ENCODE measurements at regions not wholly inside any gene's neighbourhood (a gene's known extent, or its start where the extent isn't known, plus 50 kb on each side); places are given as distances from the start of the nearest gene placed in this dataset.

- in situ Hi-C loops (cut with HindIII; ENCODE audit: low pct_unique_long_range_greater_than_20kb, low sequenced_read_pairs), result no loop called here
- no peak for TF ChIP-seq JUND (IDR thresholded peaks at IDR 0.05; ENCODE audit: low read depth)
- no peak for DNase-seq (ENCODE audit: low read depth in 1 of 2, low spot score in 1 of 2)
Observed at GRCh38 chr14:85421186-85421877, 108.6 kb upstream of the FLRT2 start.

DNA sequence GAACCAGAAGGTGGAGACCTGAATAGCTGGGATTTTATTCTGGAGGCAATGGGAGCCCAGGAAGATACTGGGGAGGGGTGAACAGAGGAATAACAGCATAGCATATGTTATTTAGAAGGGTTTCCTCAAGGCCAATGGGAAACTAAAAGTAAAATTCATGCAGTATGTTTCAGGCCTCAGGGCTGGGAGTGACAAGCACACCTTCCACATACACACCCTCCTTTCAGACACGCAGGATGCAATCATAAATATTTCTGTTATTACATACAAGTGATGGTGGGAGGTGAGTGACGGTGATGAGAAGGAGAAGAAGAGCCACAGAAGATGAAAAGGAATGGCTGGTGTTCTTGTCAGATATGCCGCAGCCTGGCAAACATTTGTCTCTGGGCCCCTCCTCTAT, 106.1 kb upstream of the FLRT2 start:
- in situ Hi-C loops (cut with HindIII; ENCODE audit: low pct_unique_long_range_greater_than_20kb, low sequenced_read_pairs), result no loop called here
- TF ChIP-seq JUND (IDR thresholded peaks at IDR 0.05; ENCODE audit: low read depth), result no peak
- DNase-seq (ENCODE audit: low read depth in 1 of 2, low spot score in 1 of 2), result no peak

DNA sequence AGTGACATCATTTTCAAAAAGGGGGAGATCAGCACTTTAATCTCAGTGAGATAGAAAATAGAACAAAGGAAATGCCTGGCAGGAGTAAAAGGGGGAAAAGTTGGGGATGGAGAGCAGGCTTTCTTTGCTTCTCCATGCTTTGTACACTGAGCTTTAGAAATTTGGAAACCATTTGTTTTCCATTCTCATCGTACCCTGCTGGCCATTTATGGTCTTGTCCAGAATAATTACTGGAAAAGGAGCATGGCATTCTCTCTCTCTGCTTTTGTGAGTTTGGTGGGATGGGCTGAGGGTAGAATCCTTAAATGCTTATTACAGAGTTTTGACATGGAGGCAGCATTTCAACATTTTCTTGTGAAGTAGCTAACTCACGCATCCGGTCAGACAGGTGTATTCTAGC, 104.4 kb upstream of the FLRT2 start:
- peak in 1 of 2 experiments; percentile 46 for DNase-seq (ENCODE audit: low read depth in 1 of 2, low spot score in 1 of 2)
- in situ Hi-C loops (cut with HindIII; ENCODE audit: low pct_unique_long_range_greater_than_20kb, low sequenced_read_pairs), result no loop called here
- TF ChIP-seq JUND (IDR thresholded peaks at IDR 0.05; ENCODE audit: low read depth), result no peak

- no peak for TF ChIP-seq JUND (IDR thresholded peaks at IDR 0.05; ENCODE audit: low read depth)
- DNase-seq (ENCODE audit: low read depth in 1 of 2, low spot score in 1 of 2), result no peak
- in situ Hi-C loops (cut with HindIII; ENCODE audit: low pct_unique_long_range_greater_than_20kb, low sequenced_read_pairs), result no loop called here
Observed at GRCh38 chr14:85426068-85426935, 103.6 kb upstream of the FLRT2 start.

GRCh38 chr14:85428926-85429325, 101.0 kb upstream of the FLRT2 start:
- in situ Hi-C loops (cut with HindIII; ENCODE audit: low pct_unique_long_range_greater_than_20kb, low sequenced_read_pairs), result no loop called here
- DNase-seq (ENCODE audit: low read depth in 1 of 2, low spot score in 1 of 2), result no peak
- no peak for TF ChIP-seq JUND (IDR thresholded peaks at IDR 0.05; ENCODE audit: low read depth)

DNA sequence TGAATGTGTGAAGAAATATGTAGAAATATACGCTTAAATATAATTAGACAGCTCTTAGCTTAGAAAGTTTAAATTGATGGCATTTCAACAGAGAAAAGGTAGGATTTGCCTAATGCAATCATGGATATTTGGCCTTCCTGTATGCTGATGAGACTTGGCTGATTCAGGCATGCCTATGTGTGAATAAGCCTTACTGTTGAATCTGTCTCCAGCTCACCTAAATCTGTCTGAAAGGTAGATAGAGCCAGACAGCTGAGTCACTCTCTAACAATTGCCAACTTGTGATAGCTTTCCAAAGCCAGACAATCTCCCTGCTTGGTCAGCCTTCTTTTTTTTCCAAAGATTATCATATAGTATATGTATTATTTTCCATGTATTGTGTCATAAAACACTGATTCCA, 92.8 kb upstream of the FLRT2 start:
- TF ChIP-seq JUND (IDR thresholded peaks at IDR 0.05; ENCODE audit: low read depth), result no peak
- in situ Hi-C loops (cut with HindIII; ENCODE audit: low pct_unique_long_range_greater_than_20kb, low sequenced_read_pairs), result no loop called here

DNA sequence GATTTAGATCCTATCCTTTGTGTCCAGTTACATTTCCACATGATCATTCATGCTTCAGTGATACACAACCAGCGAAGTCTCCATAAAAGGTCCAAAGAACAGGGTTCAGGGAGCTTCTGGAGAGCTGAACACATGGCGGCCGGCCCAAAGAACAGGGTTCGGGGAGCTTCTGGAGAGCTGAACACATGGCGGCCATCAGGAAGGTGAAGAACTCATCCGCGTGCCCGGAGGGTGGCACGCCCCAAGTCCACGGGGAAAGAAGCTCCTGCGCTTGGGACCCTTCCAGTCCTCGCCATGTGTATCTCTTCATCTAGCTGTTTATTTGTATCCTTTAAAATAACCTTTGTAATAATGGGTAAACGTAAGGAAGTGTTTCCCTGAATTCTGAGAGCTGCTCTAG, 91.9 kb upstream of the FLRT2 start:
- TF ChIP-seq JUND (IDR thresholded peaks at IDR 0.05; ENCODE audit: low read depth), result no peak
- DNase-seq (ENCODE audit: low read depth in 1 of 2, low spot score in 1 of 2), result peak in 1 of 2 experiments; percentile 32
- in situ Hi-C loops (cut with HindIII; ENCODE audit: low pct_unique_long_range_greater_than_20kb, low sequenced_read_pairs), result no loop called here

More for the DNA sequence above, 92.8 kb upstream of the FLRT2 start:
- no peak for DNase-seq (ENCODE audit: low read depth in 1 of 2, low spot score in 1 of 2)

GRCh38 chr14:85438481-85438942, 91.4 kb upstream of the FLRT2 start:
- in situ Hi-C loops (cut with HindIII; ENCODE audit: low pct_unique_long_range_greater_than_20kb, low sequenced_read_pairs), result no loop called here
- no peak for TF ChIP-seq JUND (IDR thresholded peaks at IDR 0.05; ENCODE audit: low read depth)
- DNase-seq (ENCODE audit: low read depth in 1 of 2, low spot score in 1 of 2), result no peak

DNA sequence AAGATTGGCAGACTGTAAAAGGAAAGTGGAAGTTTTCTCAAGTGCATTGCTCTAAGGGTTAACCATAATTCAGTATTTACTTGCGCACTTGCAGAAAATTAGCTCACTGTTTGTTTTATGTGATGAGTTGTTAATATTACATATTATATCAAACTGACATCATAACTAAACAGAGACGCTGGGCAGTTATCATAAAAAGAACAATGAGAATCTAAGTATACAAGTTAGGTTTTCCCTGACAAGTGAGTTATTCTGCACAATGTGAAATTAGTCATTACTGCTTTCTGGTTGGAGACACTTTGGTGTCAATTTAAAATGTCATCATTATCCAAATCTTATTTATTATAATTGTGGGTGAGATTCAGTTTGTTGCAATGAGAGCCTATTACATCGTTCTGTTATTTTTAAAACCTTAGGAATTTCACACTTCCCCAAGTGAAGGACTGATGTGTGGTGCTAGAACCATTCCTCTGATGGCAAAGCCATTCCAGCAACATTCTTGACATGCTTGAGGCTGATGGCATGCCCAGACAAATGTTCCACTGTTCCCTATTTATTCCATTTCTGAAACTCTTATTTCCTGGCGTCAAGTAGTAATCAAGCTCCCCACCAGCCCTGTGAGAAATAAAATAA, 90.1 kb upstream of the FLRT2 start:
- in situ Hi-C loops (cut with HindIII; ENCODE audit: low pct_unique_long_range_greater_than_20kb, low sequenced_read_pairs), result no loop called here
- TF ChIP-seq JUND (IDR thresholded peaks at IDR 0.05; ENCODE audit: low read depth), result no peak
- peak in 1 of 2 experiments; percentile 43 for DNase-seq (ENCODE audit: low read depth in 1 of 2, low spot score in 1 of 2)

DNA sequence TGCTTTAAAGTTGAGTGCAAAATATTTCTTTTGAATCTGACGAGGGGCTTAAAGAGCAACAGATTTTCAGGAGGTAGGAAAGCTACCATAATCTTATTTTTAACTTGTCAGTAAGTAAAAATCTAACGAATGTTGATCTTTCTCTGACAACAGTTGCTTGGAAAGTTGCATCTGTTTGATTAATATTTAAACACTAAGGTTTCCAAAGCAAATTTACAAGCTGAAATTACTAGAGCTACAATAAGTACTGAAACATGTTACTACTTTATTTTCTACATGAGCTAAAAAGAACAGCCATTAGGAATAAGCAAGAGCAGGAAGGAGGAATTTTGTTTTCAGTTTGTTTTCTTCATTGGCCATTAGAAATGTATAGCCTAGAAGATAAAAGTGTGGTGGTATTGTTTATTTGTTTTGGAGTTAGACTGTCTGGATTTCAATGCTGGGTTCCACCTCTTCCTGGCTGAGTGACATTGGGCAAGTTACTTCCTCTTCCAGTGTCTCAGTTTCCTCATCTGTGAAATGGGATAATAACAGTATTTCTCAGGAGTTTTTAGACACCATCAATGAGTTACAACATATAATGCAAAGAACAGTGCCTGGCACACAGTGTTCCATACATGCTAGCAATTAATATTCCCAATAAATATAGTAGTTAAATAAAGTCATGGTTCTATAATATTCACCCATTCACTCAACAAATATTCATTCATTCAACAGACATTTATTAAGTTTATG, 87.9 kb upstream of the FLRT2 start:
- TF ChIP-seq JUND (IDR thresholded peaks at IDR 0.05; ENCODE audit: low read depth), result no peak
- no peak for DNase-seq (ENCODE audit: low read depth in 1 of 2, low spot score in 1 of 2)
- in situ Hi-C loops (cut with HindIII; ENCODE audit: low pct_unique_long_range_greater_than_20kb, low sequenced_read_pairs), result no loop called here

DNA sequence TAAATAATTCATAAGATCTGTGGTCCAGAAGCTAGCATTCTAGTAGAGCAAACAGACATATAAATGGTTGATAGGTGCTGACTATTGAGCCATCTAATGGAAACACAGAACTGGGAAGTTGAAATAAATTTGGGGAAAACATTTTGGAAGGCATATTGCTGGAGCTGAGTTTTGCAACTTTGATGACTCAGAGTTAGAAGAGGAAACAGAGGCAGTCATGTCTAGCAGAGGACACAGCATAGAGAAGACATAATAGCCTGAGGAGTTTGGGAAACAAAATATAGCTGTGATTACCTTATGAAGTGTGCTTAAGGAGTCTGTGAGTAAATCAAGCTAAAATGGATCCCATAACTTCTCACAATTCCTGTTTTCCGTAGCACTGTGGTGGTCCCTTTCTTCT, 86.9 kb upstream of the FLRT2 start:
- no peak for TF ChIP-seq JUND (IDR thresholded peaks at IDR 0.05; ENCODE audit: low read depth)
- in situ Hi-C loops (cut with HindIII; ENCODE audit: low pct_unique_long_range_greater_than_20kb, low sequenced_read_pairs), result no loop called here
- no peak for DNase-seq (ENCODE audit: low read depth in 1 of 2, low spot score in 1 of 2)

DNA sequence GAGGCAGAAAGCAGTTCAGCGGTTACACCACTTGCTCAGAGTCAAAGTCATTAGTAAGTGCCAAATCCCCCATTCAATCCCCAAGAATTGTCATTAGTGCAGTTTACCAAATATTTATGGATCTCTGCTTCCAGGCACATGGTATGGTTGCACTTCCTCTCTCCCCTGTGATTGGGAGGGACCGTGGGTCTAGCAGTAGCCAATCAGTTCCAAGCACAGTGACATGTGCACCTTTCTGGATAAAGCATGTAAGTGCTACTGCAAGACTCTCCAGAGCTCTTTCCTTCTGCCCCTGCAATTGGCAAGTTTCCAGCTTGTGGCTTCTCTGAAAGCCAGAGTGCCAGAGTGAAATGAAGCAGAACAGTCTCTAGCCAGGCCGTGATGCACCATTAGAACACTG, 85.3 kb upstream of the FLRT2 start:
- peak in 1 of 2 experiments; percentile 54 for DNase-seq (ENCODE audit: low read depth in 1 of 2, low spot score in 1 of 2)
- in situ Hi-C loops (cut with HindIII; ENCODE audit: low pct_unique_long_range_greater_than_20kb, low sequenced_read_pairs), result no loop called here
- no peak for TF ChIP-seq JUND (IDR thresholded peaks at IDR 0.05; ENCODE audit: low read depth)

All from T47D (cell line).